Subcutaneous abdominal adipose tissue (tissue), 5 donors: ENCODE measurements at regions not wholly inside any gene's neighbourhood (a gene's known extent, or its start where the extent isn't known, plus 50 kb on each side); places are given as distances from the start of the nearest gene placed in this dataset.

ENCODE experiments used
- H3K27ac ChIP-seq: one replicate; pipeline ENCODE4 v1.7.0; 2013; ENCODE audit warnings: low read depth, mild to moderate bottlenecking, inconsistent platforms, low read length, moderate library complexity
- H3K27me3 ChIP-seq, 5 donors: one replicate each; pipeline ENCODE4 v1.7.0; 2013; ENCODE audit warnings: low read length in 5 of 5, inconsistent platforms in 1 of 5; ENCODE audit not compliant: control insufficient read depth in 5 of 5, insufficient read depth in 4 of 5
- H3K36me3 ChIP-seq, 5 donors: one replicate each; pipeline ENCODE4 v1.7.0; 2013; ENCODE audit warnings: low read length in 5 of 5; ENCODE audit not compliant: control insufficient read depth in 5 of 5, insufficient read depth in 5 of 5
- H3K4me1 ChIP-seq, 5 donors: one replicate each; pipeline ENCODE4 v1.7.0; 2013; ENCODE audit warnings: low read length in 5 of 5, mild to moderate bottlenecking in 3 of 5, moderate library complexity in 1 of 5; ENCODE audit not compliant: control insufficient read depth in 5 of 5, insufficient read depth in 5 of 5
- H3K4me3 ChIP-seq, 5 donors: one replicate each; pipeline ENCODE4 v1.7.0; 2013; ENCODE audit warnings: low read length in 5 of 5, low read depth in 1 of 5
- H3K9ac ChIP-seq, 5 donors: one replicate each; pipeline ENCODE4 v1.7.0; 2013; ENCODE audit warnings: low read length in 5 of 5, mild to moderate bottlenecking in 4 of 5, moderate library complexity in 3 of 5
- H3K9me3 ChIP-seq, 5 donors: one replicate each; pipeline ENCODE4 v1.7.0; 2013; ENCODE audit warnings: low read length in 5 of 5; ENCODE audit not compliant: control insufficient read depth in 5 of 5
- donor health status: healthy.
- donor health status: healthy.
- donor health status: healthy.
- donor health status: healthy.
- donor health status: healthy.

DNA sequence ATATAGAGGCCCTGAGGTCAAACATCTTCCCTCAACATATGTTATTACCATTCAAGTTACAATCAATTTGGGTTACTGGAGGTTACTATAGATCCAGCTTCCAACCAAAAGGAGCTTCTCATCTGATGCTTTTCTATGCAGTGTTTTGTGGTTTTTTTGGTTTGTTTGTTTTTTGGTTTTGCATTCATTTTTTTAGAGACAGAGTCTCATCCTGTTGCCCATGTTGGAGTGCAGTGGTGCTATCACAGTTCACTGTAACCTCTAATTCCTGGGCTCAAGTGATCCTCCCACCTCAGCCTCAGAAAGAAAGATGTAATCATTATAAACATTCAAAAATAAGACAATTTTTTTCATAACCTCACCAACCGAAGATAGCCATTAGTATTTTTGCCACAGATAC lies 124.4 kb upstream of the JARID2 start:
- Histone ChIP-seq H3K9ac (no peak overlapping the region), H3K36me3 (no peaks in the 10 kb centered on the region), H3K9me3 (no peaks in the 10 kb centered on the region)

DNA sequence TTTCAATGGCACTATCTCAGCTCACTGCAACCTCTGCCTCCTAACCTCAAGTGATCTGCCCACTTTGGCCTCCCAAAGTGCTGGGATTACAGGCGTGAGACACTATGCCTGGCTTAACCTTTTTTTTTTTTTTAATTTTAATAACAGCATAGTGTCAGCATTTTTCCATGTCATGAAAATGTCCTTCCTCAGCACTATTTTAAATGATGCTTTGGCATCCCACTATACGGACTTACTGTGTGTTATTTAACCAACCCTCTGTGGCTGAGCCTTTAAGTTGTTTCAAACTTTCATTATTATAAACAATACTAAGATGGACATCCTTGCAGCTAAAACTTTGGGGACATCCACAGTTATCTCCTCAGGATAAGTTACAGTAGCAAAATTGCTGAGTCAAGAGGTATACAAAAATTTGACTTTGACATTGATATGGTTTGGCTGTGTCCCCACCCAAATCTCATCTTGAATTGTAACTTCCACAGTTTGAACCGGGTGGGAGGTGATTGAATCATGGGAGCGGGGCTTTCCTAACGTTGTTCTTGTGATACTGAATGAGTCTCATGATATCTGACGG lies 123.8 kb upstream of the JARID2 start:
- H3K27ac ChIP-seq, result no peak overlapping the region
- H3K4me3 ChIP-seq, result no peak overlapping the region
- no peaks in the 10 kb centered on the region for H3K4me1 ChIP-seq
- no peaks in the 10 kb centered on the region for H3K9me3 ChIP-seq
- no peak overlapping the region for H3K9ac ChIP-seq
- no peaks in the 10 kb centered on the region for H3K27me3 ChIP-seq
- no peaks in the 10 kb centered on the region for H3K36me3 ChIP-seq

More for the DNA sequence above, 124.4 kb upstream of the JARID2 start:
- H3K4me1 ChIP-seq, result no peaks in the 10 kb centered on the region
- H3K27me3 ChIP-seq, result no peaks in the 10 kb centered on the region
- H3K27ac ChIP-seq, result no peak overlapping the region
- no peak overlapping the region for H3K4me3 ChIP-seq

- Histone ChIP-seq H3K4me3 (no peak overlapping the region), H3K4me1 (no peaks in the 10 kb centered on the region), H3K27me3 (no peaks in the 10 kb centered on the region), H3K36me3 (no peaks in the 10 kb centered on the region), H3K27ac (no peak overlapping the region), H3K9me3 (no peaks in the 10 kb centered on the region), H3K9ac (no peak overlapping the region)
Observed at GRCh38 chr6:15129887-15130286, 116.0 kb upstream of the JARID2 start.

GRCh38 chr6:15131234-15131633 lies 114.6 kb upstream of the JARID2 start:
- no peaks in the 10 kb centered on the region for H3K36me3 ChIP-seq
- no peaks in the 10 kb centered on the region for H3K4me1 ChIP-seq
- no peak overlapping the region for H3K9ac ChIP-seq
- no peaks in the 10 kb centered on the region for H3K27me3 ChIP-seq
- no peaks in the 10 kb centered on the region for H3K9me3 ChIP-seq
- no peak overlapping the region for H3K27ac ChIP-seq
- no peak overlapping the region for H3K4me3 ChIP-seq

DNA sequence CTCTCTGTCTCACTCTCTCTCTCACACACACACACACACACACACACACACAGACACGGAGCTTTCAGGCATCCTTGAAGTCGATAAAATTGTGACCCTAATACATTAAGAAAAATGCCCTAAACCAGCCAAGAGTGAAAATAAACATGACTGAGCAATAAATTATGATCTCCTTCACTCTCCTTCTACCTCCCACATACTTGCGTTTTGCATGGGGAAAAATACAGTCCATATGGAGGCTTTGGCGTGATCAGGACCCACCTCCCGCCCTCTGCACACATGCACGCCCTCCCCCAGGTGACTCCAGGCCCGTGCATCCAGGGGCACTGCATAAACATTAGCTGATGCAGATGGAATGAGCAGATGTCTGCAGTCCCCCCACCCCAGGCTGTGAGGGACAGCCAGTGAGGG lies 114.2 kb upstream of the JARID2 start:
- no peak overlapping the region for H3K9ac ChIP-seq
- no peaks in the 10 kb centered on the region for H3K4me1 ChIP-seq
- H3K9me3 ChIP-seq, result no peaks in the 10 kb centered on the region
- H3K27me3 ChIP-seq, result no peaks in the 10 kb centered on the region
- no peak overlapping the region for H3K27ac ChIP-seq
- no peaks in the 10 kb centered on the region for H3K36me3 ChIP-seq
- H3K4me3 ChIP-seq, result no peak overlapping the region

DNA sequence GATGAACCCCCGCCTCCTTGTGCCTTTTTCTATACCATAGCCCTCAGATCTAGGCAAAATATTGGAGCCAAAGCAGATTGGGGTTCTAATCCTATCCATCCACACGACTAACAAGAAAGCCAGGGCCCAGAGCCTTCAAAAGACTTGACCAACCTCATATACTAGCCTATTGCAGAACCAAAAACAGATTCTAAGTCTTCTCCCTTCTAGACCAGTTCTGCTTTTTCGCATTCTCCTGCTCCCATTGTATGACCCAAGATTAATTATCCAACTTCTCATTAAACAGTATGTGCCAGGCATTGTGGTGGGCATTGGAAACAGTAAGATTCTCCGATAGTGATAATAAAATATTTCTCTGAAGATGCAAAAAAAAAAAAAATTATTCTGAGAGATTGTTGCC lies 113.7 kb upstream of the JARID2 start:
- H3K4me3 ChIP-seq, result no peak overlapping the region
- H3K4me1 ChIP-seq, result no peaks in the 10 kb centered on the region
- no peak overlapping the region for H3K9ac ChIP-seq
- no peaks in the 10 kb centered on the region for H3K36me3 ChIP-seq
- H3K9me3 ChIP-seq, result no peaks in the 10 kb centered on the region
- no peak overlapping the region for H3K27ac ChIP-seq
- no peaks in the 10 kb centered on the region for H3K27me3 ChIP-seq

DNA sequence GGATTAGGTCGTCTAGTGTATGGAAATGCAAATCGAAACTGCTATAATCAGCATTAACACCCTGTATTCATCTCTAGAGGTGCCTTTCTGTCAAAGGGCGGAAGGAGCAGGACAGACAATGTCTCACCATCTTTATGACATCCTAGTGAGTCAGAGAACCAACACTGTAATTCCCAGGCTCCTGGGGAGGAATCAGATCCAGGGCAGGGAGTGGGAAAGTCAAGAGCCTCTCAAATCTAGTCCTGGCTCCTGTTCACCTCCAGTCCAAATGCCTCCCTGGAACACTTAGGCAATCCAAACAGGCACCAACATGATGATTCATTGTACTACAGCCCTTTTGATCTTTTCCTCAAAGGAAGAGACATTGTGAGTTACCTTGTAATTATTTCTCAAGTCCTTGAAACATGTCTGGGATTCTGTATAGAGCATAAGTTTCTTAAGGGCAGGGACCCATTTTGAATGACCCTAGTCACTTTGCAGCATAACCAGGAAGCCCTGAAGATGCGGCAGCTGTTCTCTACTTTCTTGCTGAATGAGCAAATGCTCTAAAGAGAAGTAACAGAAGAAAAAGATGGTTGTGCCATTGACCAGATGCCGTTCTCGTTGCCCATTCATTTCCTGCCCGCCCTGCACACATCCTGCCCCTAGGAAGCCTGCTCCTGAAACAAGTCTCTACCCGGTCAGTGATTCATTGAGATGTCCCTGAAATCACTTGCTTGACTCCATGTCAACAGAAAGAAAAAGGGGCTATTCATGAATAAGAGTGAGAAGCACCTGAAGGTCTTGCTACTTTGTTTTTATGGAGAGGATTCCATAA lies 112.8 kb upstream of the JARID2 start:
- Histone ChIP-seq H3K9me3 (no peaks in the 10 kb centered on the region), H3K27me3 (no peaks in the 10 kb centered on the region), H3K9ac (no peak overlapping the region), H3K4me3 (no peak overlapping the region), H3K36me3 (no peaks in the 10 kb centered on the region), H3K4me1 (no peaks in the 10 kb centered on the region), H3K27ac (no peak overlapping the region)

DNA sequence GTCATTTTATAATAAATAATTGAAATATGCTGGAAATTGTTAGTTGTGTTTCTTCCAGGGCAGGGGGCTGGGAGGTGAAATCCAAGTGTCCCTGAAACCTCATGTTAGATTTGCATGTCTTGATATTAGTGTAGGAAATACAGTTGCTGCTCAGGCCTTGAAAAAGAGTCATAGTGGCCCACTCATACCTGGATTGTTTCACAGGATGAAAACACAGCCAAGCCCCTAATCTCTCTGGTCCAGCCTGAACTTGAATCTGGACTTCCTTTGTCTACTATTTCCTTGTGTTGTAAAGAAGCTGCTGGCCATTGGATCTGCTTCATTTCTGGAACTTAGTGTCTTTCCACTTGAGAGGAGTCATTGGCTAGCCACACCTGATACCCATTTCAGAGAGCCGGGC lies 108.8 kb upstream of the JARID2 start:
- H3K4me3 ChIP-seq, result no peak overlapping the region
- H3K27me3 ChIP-seq, result no peaks in the 10 kb centered on the region
- H3K4me1 ChIP-seq, result no peaks in the 10 kb centered on the region
- no peak overlapping the region for H3K9ac ChIP-seq
- H3K9me3 ChIP-seq, result no peaks in the 10 kb centered on the region
- no peak overlapping the region for H3K27ac ChIP-seq
- no peaks in the 10 kb centered on the region for H3K36me3 ChIP-seq

GRCh38 chr6:15143086-15143485 lies 102.8 kb upstream of the JARID2 start:
- Histone ChIP-seq H3K4me3 (no peak overlapping the region), H3K4me1 (no peaks in the 10 kb centered on the region), H3K9me3 (no peaks in the 10 kb centered on the region), H3K27me3 (no peaks in the 10 kb centered on the region), H3K36me3 (no peaks in the 10 kb centered on the region), H3K27ac (no peak overlapping the region), H3K9ac (no peak overlapping the region)

DNA sequence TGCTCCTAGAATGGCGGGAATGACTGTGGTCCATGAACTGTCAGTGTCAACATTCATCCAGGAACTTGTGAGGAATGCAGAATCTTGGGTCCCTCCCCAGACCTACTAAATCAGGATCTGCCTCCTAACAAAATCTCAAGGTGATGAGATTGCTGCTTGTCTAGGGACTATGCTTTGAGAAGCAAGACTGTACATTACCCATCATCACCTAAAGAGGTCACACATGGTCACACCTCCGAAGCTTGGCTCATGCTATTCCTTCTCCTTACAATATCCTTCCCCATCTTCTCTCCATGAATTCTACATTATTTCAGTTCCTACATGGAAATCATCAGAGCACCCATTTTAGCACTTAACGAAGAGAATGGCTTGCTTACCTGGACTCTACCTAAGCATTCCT lies 102.3 kb upstream of the JARID2 start:
- H3K27ac ChIP-seq, result no peak overlapping the region
- no peaks in the 10 kb centered on the region for H3K27me3 ChIP-seq
- H3K4me3 ChIP-seq, result no peak overlapping the region

More for the DNA sequence above, 102.3 kb upstream of the JARID2 start:
- H3K36me3 ChIP-seq, result no peaks in the 10 kb centered on the region
- H3K9ac ChIP-seq, result no peak overlapping the region
- no peaks in the 10 kb centered on the region for H3K4me1 ChIP-seq
- H3K9me3 ChIP-seq, result no peaks in the 10 kb centered on the region
